ENCODE measurements at regions not wholly inside any gene's neighbourhood (a gene's known extent, or its start where the extent isn't known, plus 50 kb on each side); places are given as distances from the start of the nearest gene placed in this dataset.

- POLR2A ChIA-PET = no interaction called here
These were observed 296.7 kb upstream of the AKR1E2 start for GRCh38 chr10:4529266-4529665.

GRCh38 chr10:4527281-4527970 is 298.6 kb upstream of the AKR1E2 start:
- ChIA-PET POLR2A (no interaction called here), CTCF (no interaction called here)
- DNase-seq (ENCODE audit: extremely low spot score) = no peak
- TF ChIP-seq CTCF (IDR thresholded peaks at IDR 0.05; ENCODE audit: control extremely low read depth, extremely low read depth, low read depth, missing control alignments) = no peak

More at GRCh38 chr10:4529266-4529665, 296.7 kb upstream of the AKR1E2 start:
- CTCF ChIA-PET = no interaction called here
- no peak for DNase-seq (ENCODE audit: extremely low spot score)
- no peak for TF ChIP-seq CTCF (IDR thresholded peaks at IDR 0.05; ENCODE audit: control extremely low read depth, extremely low read depth, low read depth, missing control alignments)

GRCh38 chr10:4526311-4526731 is 299.7 kb upstream of the AKR1E2 start:
- POLR2A ChIA-PET = no interaction called here
- TF ChIP-seq CTCF (IDR thresholded peaks at IDR 0.05; ENCODE audit: control extremely low read depth, extremely low read depth, low read depth, missing control alignments) = no peak
- CTCF ChIA-PET = no interaction called here
- DNase-seq (ENCODE audit: extremely low spot score) = no peak

GRCh38 chr10:4525103-4525502 is 300.9 kb upstream of the AKR1E2 start:
- ChIA-PET CTCF (no interaction called here), POLR2A (no interaction called here)
- no peak for TF ChIP-seq CTCF (IDR thresholded peaks at IDR 0.05; ENCODE audit: control extremely low read depth, extremely low read depth, low read depth, missing control alignments)
- DNase-seq (ENCODE audit: extremely low spot score) = no peak

GRCh38 chr10:4522296-4523000 is 303.6 kb upstream of the AKR1E2 start:
- ChIA-PET CTCF (no interaction called here), POLR2A (no interaction called here)
- TF ChIP-seq CTCF (IDR thresholded peaks at IDR 0.05; ENCODE audit: control extremely low read depth, extremely low read depth, low read depth, missing control alignments) = no peak

GRCh38 chr10:4519658-4520402 is 306.2 kb upstream of the AKR1E2 start:
- no peak for TF ChIP-seq CTCF (IDR thresholded peaks at IDR 0.05; ENCODE audit: control extremely low read depth, extremely low read depth, low read depth, missing control alignments)
- ChIA-PET POLR2A (no interaction called here), CTCF (no interaction called here)
- DNase-seq (ENCODE audit: extremely low spot score) = no peak

More at GRCh38 chr10:4522296-4523000, 303.6 kb upstream of the AKR1E2 start:
- DNase-seq (ENCODE audit: extremely low spot score) = peak; percentile 16

Data from GM10248 (cell line).